ENCODE measurements at regions not wholly inside any gene's neighbourhood (a gene's known extent, or its start where the extent isn't known, plus 50 kb on each side); places are given as distances from the start of the nearest gene placed in this dataset.

DNA sequence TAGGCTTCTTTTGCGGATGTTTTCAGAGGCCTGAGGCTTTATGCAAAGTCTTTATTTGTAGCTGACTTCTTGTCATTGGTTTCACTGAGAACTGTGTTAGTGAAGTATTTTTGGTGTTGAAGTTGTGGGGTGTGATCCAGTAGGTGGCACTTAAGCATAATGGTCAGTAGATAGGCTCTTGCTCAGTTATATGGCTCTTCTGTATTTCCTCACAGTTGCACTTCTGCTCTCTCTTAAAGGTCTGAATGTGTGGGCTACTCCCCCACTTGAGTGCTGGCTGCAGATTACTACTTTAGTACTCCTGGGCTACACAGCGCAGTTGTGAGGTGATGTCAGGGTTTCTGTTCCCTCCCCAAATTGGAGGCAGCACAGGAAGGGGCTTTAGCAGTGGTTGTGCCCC lies 133.8 kb upstream of the SCN7A start:
- TF ChIP-seq EZH2phosphoT487 (IDR thresholded peaks at IDR 0.05; ENCODE audit: borderline replicate concordance, low read depth, low read length), result no peak
- TF ChIP-seq, protein P1, sequence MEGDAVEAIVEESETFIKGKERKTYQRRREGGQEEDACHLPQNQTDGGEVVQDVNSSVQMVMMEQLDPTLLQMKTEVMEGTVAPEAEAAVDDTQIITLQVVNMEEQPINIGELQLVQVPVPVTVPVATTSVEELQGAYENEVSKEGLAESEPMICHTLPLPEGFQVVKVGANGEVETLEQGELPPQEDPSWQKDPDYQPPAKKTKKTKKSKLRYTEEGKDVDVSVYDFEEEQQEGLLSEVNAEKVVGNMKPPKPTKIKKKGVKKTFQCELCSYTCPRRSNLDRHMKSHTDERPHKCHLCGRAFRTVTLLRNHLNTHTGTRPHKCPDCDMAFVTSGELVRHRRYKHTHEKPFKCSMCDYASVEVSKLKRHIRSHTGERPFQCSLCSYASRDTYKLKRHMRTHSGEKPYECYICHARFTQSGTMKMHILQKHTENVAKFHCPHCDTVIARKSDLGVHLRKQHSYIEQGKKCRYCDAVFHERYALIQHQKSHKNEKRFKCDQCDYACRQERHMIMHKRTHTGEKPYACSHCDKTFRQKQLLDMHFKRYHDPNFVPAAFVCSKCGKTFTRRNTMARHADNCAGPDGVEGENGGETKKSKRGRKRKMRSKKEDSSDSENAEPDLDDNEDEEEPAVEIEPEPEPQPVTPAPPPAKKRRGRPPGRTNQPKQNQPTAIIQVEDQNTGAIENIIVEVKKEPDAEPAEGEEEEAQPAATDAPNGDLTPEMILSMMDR (conservative IDR thresholded peaks at IDR 0.05; ENCODE audit: low read length), result no peak
- no peaks in the 10 kb centered on the region for H3K9me2 ChIP-seq (ENCODE audit: insufficient read depth, low read length)
- BruUV-seq (replicated peaks), result no TSS peak
- H3K9me3 ChIP-seq (ENCODE audit: low read length), result no peaks in the 10 kb centered on the region
- H2AFZ ChIP-seq (ENCODE audit: low read length), result no peak overlapping the region
- no peak overlapping the region for H3K27ac ChIP-seq (ENCODE audit: low read depth, low read length, poor library complexity, severe bottlenecking)
- H3K4me2 ChIP-seq (ENCODE audit: low read length), result no peak overlapping the region
- no peaks in the 10 kb centered on the region for H3K4me1 ChIP-seq (ENCODE audit: insufficient read depth, low read length, poor library complexity, severe bottlenecking)
- CTCF ChIA-PET (ENCODE audit: unreplicated experiment), result no interaction called here
- POLR2A ChIA-PET, result no interaction called here
- intact Hi-C loops (cut with micrococcal nuclease; ENCODE audit: unreplicated experiment), result no loop called here
- no peak overlapping the region for H3K4me3 ChIP-seq (ENCODE audit: low read depth, low read length, poor library complexity, severe bottlenecking)
- DNase-seq (ENCODE audit: low spot score), result no peak
- no peaks in the 10 kb centered on the region for H3K79me2 ChIP-seq (ENCODE audit: insufficient read depth, low read depth, low read length)
- no peaks in the 10 kb centered on the region for H4K20me1 ChIP-seq (ENCODE audit: insufficient read depth, low read length)
- H3K36me3 ChIP-seq (ENCODE audit: insufficient read depth, low read length), result no peaks in the 10 kb centered on the region

DNA sequence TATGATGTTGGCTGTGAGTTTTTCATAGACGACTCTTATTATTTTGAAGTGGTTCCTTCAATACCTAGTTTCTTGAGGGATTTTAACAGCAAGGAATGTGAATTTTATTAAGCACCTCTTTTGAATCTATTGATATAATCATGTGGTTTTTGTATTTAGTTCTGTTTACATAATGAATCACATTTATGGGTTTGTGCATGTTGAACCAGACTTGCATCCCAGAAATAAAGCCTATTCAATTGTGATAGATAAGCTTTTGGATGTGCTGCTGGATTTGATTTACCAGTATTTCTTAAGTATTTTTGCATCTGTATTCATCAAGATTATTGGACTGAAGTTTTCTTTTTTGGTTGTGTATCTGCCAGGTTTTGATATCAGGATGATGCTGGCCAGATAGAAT lies 131.6 kb upstream of the SCN7A start:
- H3K9me2 ChIP-seq (ENCODE audit: insufficient read depth, low read length), result no peaks in the 10 kb centered on the region
- no peak overlapping the region for H2AFZ ChIP-seq (ENCODE audit: low read length)
- H3K4me2 ChIP-seq (ENCODE audit: low read length), result no peak overlapping the region
- no peak overlapping the region for H3K4me3 ChIP-seq (ENCODE audit: low read depth, low read length, poor library complexity, severe bottlenecking)
- intact Hi-C loops (cut with micrococcal nuclease; ENCODE audit: unreplicated experiment), result no loop called here
- no peak overlapping the region for H3K27ac ChIP-seq (ENCODE audit: low read depth, low read length, poor library complexity, severe bottlenecking)
- no peaks in the 10 kb centered on the region for H3K4me1 ChIP-seq (ENCODE audit: insufficient read depth, low read length, poor library complexity, severe bottlenecking)
- no TSS peak for BruUV-seq (replicated peaks)
- no peaks in the 10 kb centered on the region for H3K79me2 ChIP-seq (ENCODE audit: insufficient read depth, low read depth, low read length)
- ChIA-PET CTCF (ENCODE audit: unreplicated experiment) (no interaction called here), POLR2A (interaction anchor here (0.6 to 0.7 kb wide), 2 partner anchors 15 to 1718 kb away, joined by 3 to 5 read pairs; no protein-coding TSS in a partner anchor)
- no peaks in the 10 kb centered on the region for H3K9me3 ChIP-seq (ENCODE audit: low read length)
- no peaks in the 10 kb centered on the region for H4K20me1 ChIP-seq (ENCODE audit: insufficient read depth, low read length)
- no peaks in the 10 kb centered on the region for H3K36me3 ChIP-seq (ENCODE audit: insufficient read depth, low read length)
- TF ChIP-seq, protein P1 (conservative IDR thresholded peaks at IDR 0.05; ENCODE audit: low read length), result no peak
- TF ChIP-seq EZH2phosphoT487 (IDR thresholded peaks at IDR 0.05; ENCODE audit: borderline replicate concordance, low read depth, low read length), result no peak
- DNase-seq (ENCODE audit: low spot score), result no peak

DNA sequence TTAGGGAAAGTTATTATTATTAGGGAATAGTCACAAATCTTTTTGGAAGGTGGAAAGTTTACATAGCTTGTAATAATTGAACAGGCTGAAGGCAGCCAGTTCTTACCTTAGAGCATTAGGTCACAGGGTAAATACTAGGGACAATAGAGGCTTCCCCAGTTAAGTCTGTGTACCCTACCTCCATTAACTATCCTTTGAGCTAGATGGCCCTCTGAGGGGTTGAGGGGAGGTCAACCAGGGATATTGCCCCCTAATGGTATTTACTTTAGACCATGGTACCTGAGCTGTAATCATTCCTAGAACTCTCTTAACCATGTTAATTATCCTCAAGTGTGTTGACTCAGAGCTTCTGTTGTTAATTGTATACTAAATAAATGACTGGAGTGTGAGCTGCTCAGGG lies 120.5 kb upstream of the SCN7A start:
- POLR2A ChIA-PET, result interaction anchor here (1.0 to 1.6 kb wide), 2 partner anchors 9 to 32 kb away, joined by 3 to 4 read pairs; no protein-coding TSS in a partner anchor
- H2AFZ ChIP-seq (ENCODE audit: low read length), result no peak overlapping the region
- no peak overlapping the region for H3K27ac ChIP-seq (ENCODE audit: low read depth, low read length, poor library complexity, severe bottlenecking)
- no peak overlapping the region for H3K4me2 ChIP-seq (ENCODE audit: low read length)
- H3K9me2 ChIP-seq (ENCODE audit: insufficient read depth, low read length), result no peaks in the 10 kb centered on the region
- BruUV-seq (replicated peaks), result no TSS peak
- H3K9me3 ChIP-seq (ENCODE audit: low read length), result no peaks in the 10 kb centered on the region
- H3K36me3 ChIP-seq (ENCODE audit: insufficient read depth, low read length), result no peaks in the 10 kb centered on the region
- no peaks in the 10 kb centered on the region for H4K20me1 ChIP-seq (ENCODE audit: insufficient read depth, low read length)
- DNase-seq (ENCODE audit: low spot score), result no peak
- no peaks in the 10 kb centered on the region for H3K4me1 ChIP-seq (ENCODE audit: insufficient read depth, low read length, poor library complexity, severe bottlenecking)
- H3K79me2 ChIP-seq (ENCODE audit: insufficient read depth, low read depth, low read length), result no peaks in the 10 kb centered on the region
- CTCF ChIA-PET (ENCODE audit: unreplicated experiment), result no interaction called here
- no peak overlapping the region for H3K4me3 ChIP-seq (ENCODE audit: low read depth, low read length, poor library complexity, severe bottlenecking)
- intact Hi-C loops (cut with micrococcal nuclease; ENCODE audit: unreplicated experiment), result no loop called here
- TF ChIP-seq, protein P1 (conservative IDR thresholded peaks at IDR 0.05; ENCODE audit: low read length), result no peak
- no peak for TF ChIP-seq EZH2phosphoT487 (IDR thresholded peaks at IDR 0.05; ENCODE audit: borderline replicate concordance, low read depth, low read length)
